Prostate gland (tissue), 2 donors: ENCODE measurements at regions not wholly inside any gene's neighbourhood (a gene's known extent, or its start where the extent isn't known, plus 50 kb on each side); places are given as distances from the start of the nearest gene placed in this dataset.

Source experiments
- CTCF ChIP-seq, 4 experiments: fragments of 200-600 bp in 2 of 4; fragments of 450-650 bp in 2 of 4; sonication (generic) in 2 of 4; IDR thresholded peaks; 1 replicate in 3 of 4; 2 replicates in 1 of 4; pipeline ENCODE4 v1.5.1; 2016 to 2019; ENCODE audit warnings: antibody characterized with exemption in 4 of 4, mild to moderate bottlenecking in 2 of 4, moderate library complexity in 2 of 4
- POLR2AphosphoS5 ChIP-seq: sonication (generic); formaldehyde crosslinking; IDR thresholded peaks from one replicate; pipeline ENCODE4 v1.6.1; 2017; ENCODE audit warnings: antibody characterized with exemption

- TF ChIP-seq CTCF (IDR thresholded peaks at IDR 0.05) (no peak), POLR2AphosphoS5 (no peak)
Measured at GRCh38 chr14:23702656-23703426, 66.7 kb downstream of the DHRS2 start.
